ENCODE measurements at regions not wholly inside any gene's neighbourhood (a gene's known extent, or its start where the extent isn't known, plus 50 kb on each side); places are given as distances from the start of the nearest gene placed in this dataset.

DNA sequence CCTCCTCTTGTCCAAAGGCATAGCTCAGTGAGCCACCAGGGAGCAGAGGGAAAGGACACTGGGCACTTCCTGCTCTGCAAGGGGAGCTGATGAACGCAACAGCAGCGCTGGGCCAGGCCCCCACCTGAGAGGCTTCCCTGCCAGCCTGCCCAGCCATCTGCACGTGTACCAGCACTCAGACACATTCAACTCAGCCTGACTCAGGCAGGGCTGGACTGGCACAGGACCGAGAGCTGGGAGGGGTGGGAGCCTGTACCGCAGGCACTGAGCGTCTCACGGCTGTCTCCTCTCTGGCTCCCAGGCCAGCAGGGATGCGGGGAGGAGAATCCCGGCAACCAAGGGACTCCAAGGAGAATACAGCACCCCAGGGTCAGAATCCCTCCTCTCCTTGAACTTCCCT is 411.8 kb downstream of the CTTN start:
- no peak for DNase-seq

- DNase-seq = no peak
Measured at GRCh38 chr11:70810681-70811080, 412.4 kb downstream of the CTTN start.

GRCh38 chr11:70811483-70811882 is 413.2 kb downstream of the CTTN start:
- DNase-seq = no peak

DNA sequence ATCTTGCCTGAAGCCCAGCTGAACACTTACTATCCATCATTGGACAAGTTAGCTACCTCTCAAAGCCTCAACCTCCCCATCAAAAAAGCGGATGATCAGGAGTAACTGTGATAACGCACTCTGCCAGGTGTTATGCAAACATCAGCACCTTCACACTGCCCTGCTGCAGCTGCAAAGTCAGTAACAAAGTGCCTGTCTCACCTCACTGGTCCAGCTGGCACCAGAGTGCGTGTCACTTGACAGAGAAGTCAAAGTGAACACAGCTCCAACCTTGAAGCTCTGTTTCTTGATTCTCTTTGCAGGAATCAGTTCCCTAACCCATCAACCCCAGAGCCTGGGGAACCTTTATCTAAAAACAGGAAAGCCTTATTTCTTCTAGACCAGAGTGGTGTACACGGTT is 413.6 kb downstream of the CTTN start:
- DNase-seq = peak; percentile 41

DNA sequence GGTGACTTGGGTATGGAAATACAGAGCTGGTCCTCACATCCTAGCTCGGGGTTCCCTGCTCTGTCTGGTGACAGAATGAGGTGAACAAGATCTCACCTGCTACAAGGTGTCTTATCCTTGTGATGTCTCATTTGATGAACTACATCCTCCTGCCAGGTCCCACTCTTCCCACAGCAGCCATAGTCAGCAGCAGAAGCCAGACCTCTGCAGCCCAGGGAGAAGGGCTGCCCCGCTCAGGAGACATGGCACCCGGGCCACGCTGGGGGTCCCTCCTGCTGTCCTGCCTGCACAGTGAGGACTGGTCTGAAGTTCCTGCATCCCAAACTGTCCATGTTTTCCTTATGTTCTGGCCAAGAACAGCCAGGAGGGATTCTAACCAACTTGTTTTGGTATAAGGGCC is 414.1 kb downstream of the CTTN start:
- DNase-seq = no peak

- no peak for DNase-seq
Measured at GRCh38 chr11:70813651-70814050, 415.3 kb downstream of the CTTN start.

- DNase-seq = no peak
Measured at GRCh38 chr11:70815485-70815832, 417.1 kb downstream of the CTTN start.

- DNase-seq = no peak
Measured at GRCh38 chr11:70816156-70816678, 417.9 kb downstream of the CTTN start.

- DNase-seq = no peak
Measured at GRCh38 chr11:70818351-70818750, 420.0 kb downstream of the CTTN start.

- DNase-seq = no peak
Measured at GRCh38 chr11:70819022-70819421, 420.7 kb downstream of the CTTN start.

GRCh38 chr11:70820311-70820710 is 422.0 kb downstream of the CTTN start:
- no peak for DNase-seq

DNA sequence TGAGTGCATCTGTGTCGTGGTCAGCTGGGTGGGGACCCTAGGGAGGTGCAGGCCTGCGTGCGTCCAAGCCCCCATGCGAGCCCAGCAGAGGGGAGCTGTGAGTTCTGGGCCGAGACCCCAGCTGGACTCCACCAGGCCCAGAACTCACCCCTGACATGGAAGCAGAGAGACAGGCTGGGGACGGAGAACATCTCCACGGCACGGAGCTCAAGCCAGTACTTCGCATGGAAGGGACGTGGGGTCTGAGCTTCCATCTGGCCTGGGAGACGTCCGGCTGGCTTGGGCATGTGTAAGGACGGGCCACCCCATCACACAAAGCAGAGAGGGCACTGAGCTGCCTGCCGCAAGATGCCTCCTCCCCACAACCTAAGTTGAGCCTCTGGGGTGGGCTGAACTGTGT is 422.4 kb downstream of the CTTN start:
- no peak for DNase-seq

GRCh38 chr11:70823771-70824170 is 425.4 kb downstream of the CTTN start:
- no peak for DNase-seq

DNA sequence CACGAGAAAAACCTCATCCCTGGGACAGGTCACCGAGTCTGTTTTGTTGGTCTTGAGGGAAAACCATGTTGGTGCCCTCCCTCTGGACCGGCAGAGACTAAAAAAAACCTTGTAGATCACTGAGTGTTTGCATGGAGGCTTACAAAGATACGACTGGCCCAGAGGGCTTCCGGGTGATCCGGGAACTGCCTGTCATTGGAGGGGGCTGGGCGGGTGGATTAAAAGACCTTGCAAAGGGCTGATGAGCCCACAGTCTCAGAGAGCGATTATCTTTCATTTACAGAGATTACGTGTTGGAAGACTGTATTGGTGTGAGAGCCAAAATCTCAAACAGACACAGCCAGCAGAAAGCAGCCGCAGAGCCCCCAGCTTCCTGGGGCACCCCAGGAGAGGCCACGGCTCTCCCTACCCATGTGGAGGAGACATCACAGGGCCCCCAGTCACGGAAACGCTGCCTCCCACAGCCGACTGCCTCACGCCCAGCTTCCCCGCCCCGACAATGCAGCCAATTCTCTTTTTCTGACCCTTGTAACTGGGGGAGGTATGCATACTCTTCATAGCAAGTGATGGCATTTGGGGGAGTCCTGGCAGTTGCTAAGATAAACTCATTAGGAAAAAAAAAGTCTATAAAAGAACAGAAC is 426.4 kb downstream of the CTTN start:
- no peak for DNase-seq

DNA sequence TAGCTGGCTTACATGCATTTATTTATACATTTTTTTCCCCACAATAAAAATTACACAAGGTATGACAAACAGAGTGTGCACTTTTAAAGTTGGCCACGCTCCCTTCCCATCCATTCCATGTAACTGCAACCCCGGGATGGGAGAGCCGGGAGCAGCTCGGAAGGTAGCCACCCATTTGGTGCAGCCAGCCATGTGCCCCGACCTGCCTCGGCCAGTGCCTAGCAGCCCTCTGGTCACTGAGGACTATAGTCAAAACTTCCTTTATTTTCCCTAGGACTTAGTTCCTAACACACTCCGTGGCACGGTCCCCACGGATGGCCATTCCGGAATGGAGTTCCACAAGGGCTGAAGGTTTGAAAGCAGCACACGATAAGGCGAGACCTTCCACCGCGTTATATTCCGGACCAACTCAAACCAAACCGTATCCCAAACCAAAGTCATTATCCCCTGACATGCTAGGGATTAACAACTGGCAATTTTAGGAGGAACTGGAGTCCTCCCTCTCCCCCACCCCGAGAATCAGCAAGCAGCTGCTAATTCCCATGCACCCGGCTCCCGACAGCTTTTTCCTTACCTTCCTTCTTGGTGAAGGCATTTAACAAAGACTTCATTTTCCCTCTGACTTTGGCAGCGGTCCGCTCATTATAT is 426.4 kb downstream of the SHANK2 start:
- DNase-seq = no peak

DNA sequence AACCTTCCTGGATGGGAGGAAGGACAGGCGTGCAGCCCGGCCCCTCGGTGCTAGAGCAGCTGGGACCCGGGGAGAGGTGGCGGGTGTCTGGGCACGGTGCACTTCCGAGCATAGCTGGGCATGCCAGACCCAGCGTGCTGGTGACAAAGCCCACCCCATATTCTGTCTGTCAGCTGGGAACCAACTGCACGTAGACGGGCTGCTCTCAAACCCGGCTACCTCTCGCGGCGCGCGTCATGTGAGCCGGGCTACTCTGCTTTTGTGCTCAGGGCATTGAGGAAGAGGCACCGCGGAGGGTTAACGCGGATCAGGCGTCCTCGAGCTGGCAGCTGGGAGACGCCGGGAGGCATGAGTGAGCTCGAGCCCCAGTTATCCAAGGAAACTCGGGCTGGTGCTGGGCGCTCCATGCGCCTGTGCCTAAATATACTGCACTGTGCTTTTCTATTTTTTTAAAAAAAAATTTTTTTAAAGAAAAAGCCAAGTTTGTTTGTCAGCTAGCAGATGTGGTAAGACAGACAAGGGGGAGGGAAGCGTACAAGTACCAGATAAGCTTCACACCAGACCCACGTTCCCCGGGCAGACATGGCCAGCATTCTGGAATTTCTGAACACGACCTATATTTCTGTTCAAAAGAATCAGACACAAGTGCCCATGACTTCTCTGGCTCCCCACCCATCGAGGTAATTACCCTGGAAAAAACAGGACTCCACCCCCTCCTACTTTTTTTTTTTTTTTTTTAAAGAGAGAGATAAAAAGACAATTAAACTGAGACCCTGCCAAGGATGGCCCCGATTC is 425.6 kb downstream of the SHANK2 start:
- DNase-seq = peak; percentile 46

DNA sequence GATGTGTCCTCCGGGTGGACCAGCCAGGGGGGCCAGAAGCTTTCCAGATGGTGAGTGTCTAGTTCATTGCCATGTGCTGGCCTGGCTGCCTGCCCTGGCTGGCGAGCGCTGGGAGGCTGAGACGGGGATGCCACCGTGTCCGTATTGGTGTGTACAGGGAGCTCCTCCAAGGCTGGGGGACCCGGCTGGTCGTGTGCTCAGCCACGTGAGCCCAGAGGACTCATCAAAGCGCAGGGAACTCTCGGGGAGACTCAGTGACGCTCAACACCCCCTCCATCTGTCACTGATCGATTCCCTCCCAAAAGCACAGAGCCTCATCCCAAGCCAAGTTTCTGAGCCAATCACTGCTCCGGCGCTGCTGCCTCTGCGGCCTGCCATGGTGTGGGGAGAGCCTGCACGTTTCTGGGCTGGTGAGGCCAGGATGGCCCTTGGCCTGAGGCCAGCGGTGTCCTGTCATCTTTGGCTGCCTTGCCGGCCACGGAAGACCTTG is 423.7 kb downstream of the SHANK2 start:
- no peak for DNase-seq

GRCh38 chr11:70829134-70829885 is 423.1 kb downstream of the SHANK2 start:
- DNase-seq = no peak

- DNase-seq = no peak
Measured at GRCh38 chr11:70829886-70830272, 422.5 kb downstream of the SHANK2 start.

DNA sequence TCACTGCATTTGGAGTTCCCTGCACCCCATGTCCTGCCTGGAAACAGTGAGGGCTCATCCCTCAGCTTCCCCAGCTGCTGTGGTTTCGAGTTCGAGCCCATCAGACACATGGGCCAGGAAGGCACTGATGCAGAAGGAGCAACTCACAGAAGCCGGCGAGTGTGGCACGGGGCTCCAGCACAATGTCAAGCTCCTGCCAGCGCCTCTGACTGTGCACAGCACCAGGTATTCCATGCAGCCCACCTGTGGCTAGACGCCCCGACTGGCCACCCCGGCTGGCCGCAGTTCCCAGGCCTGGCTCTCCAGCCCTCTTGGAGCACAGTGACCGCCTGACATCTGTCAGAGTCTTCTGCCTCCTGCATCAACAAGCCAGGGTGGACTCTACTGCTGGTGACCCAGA is 419.4 kb downstream of the SHANK2 start:
- DNase-seq = no peak

- no peak for DNase-seq
Measured at GRCh38 chr11:70833554-70833953, 418.8 kb downstream of the SHANK2 start.

GRCh38 chr11:70834277-70834940 is 418.0 kb downstream of the SHANK2 start:
- DNase-seq = no peak

All from RPMI8226 (cell line).